ENCODE measurements at regions not wholly inside any gene's neighbourhood (a gene's known extent, or its start where the extent isn't known, plus 50 kb on each side); places are given as distances from the start of the nearest gene placed in this dataset.

- DNase-seq, result no peak
These were observed 379.9 kb downstream of the LPIN1 start for GRCh38 chr2:12126318-12126717.

GRCh38 chr2:12127638-12128037 is 381.2 kb downstream of the LPIN1 start:
- DNase-seq, result no peak

GRCh38 chr2:12131975-12132374 is 385.5 kb downstream of the LPIN1 start:
- DNase-seq, result no peak

GRCh38 chr2:12141618-12142258 is 395.3 kb downstream of the LPIN1 start:
- no peak for DNase-seq

GRCh38 chr2:12151716-12152115 is 405.3 kb downstream of the LPIN1 start:
- no peak for DNase-seq

- no peak for DNase-seq
These were observed 406.5 kb downstream of the LPIN1 start for GRCh38 chr2:12152888-12153287.

- DNase-seq, result no peak
These were observed 409.0 kb downstream of the LPIN1 start for GRCh38 chr2:12155303-12156051.

GRCh38 chr2:12156349-12156748 is 409.9 kb downstream of the LPIN1 start:
- DNase-seq, result no peak

GRCh38 chr2:12161085-12161484 is 414.7 kb downstream of the LPIN1 start:
- no peak for DNase-seq

GRCh38 chr2:12162269-12163247 is 416.1 kb downstream of the LPIN1 start:
- no peak for DNase-seq

GRCh38 chr2:12163866-12164265 is 417.4 kb downstream of the LPIN1 start:
- DNase-seq, result no peak

- DNase-seq, result no peak
These were observed 418.3 kb downstream of the LPIN1 start for GRCh38 chr2:12164689-12165088.

- peak in 1 of 2 experiments; percentile 45 for DNase-seq
These were observed 421.3 kb downstream of the LPIN1 start for GRCh38 chr2:12167525-12168317.

GRCh38 chr2:12168354-12168753 is 421.9 kb downstream of the LPIN1 start:
- no peak for DNase-seq

- DNase-seq, result no peak
These were observed 422.5 kb downstream of the LPIN1 start for GRCh38 chr2:12168791-12169388.

- DNase-seq, result no peak
These were observed 423.3 kb downstream of the LPIN1 start for GRCh38 chr2:12169721-12170120.

- no peak for DNase-seq
These were observed 423.7 kb downstream of the LPIN1 start for GRCh38 chr2:12170121-12170520.

GRCh38 chr2:12173271-12173942 is 427.0 kb downstream of the LPIN1 start:
- DNase-seq, result no peak

GRCh38 chr2:12173943-12174340 is 427.5 kb downstream of the LPIN1 start:
- DNase-seq, result no peak

GRCh38 chr2:12175323-12175722 is 428.9 kb downstream of the LPIN1 start:
- no peak for DNase-seq

GRCh38 chr2:12176623-12177454 is 430.4 kb downstream of the LPIN1 start:
- no peak for DNase-seq

Measured in NCI-H526 (cell line).